ENCODE measurements at regions not wholly inside any gene's neighbourhood (a gene's known extent, or its start where the extent isn't known, plus 50 kb on each side); places are given as distances from the start of the nearest gene placed in this dataset.

DNA sequence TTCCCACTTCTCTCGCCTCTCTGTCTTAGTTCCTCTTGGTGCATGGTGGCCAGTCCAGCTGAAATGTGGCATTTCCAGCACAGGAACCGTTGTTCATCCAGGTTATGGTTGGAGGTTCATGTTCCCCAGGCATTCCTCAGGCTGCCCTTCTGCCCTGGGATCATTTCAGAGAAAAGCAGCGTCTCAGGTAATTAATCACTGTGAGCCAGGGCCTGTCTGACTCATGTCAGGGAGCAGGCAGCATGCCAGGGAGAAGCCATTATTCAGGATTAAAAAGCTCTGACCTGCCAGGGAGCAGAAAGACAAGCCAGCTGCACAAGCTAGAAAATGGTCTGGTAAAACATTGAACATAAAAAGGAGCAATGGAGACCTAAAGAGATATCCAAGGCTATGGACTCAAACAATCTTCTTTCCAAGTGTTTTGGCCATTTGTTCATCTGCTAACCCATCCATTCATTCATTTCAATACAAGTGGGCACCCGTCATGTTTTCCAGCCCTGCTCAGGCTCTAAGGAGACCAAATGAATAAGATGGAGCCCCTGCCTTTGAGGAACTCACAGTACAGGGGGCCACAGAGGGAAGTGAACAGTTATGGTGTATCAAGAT is 241.4 kb downstream of the DRD1 start:
- CTCF ChIA-PET, result interaction anchor here (0.5 kb wide), 1 partner anchor 292 kb away, joined by 3 read pairs; no protein-coding TSS in a partner anchor
- DNase-seq, result no peak
- no peak overlapping the region for H3K4me2 ChIP-seq

More for the DNA sequence above, 241.4 kb downstream of the DRD1 start:
- Histone ChIP-seq H3K9me3 (no peaks in the 10 kb centered on the region), H3K9me2 (no peaks in the 10 kb centered on the region), H3K4me3 (ENCODE audit: low read depth in 2 of 2, low read length in 1 of 2) (no peak overlapping the region), H3K4me1 (ENCODE audit: control insufficient read depth in 1 of 2, insufficient read depth in 2 of 2, low read depth in 1 of 2, low read length in 1 of 2) (no peaks in the 10 kb centered on the region), H3K27ac (ENCODE audit: low read depth in 2 of 2, low read length in 1 of 2) (no peak overlapping the region; a peak in 1 of 4 replicates), H3K79me2 (ENCODE audit: insufficient read depth) (no peaks in the 10 kb centered on the region), H4K20me1 (ENCODE audit: insufficient read depth) (no peaks in the 10 kb centered on the region), H3K27me3 (ENCODE audit: insufficient read depth) (no peaks in the 10 kb centered on the region; the same call in 1 of the 2 replicates), H3F3A (replicated peaks; ENCODE audit: insufficient read depth) (no peaks in the 10 kb centered on the region), H2AFZ (ENCODE audit: low read depth) (no peak overlapping the region), H3K36me3 (replicated peaks in 1 of 2; ENCODE audit: control insufficient read depth in 1 of 2, insufficient read depth in 2 of 2, low read length in 1 of 2) (no peaks in the 10 kb centered on the region), H3K9ac (no peak overlapping the region)
- WGBS (ENCODE audit: low lambda C conversion rate), result 24% methylated on average over 4 of the region's 4 CpGs
- POLR2A ChIA-PET, result no interaction called here
- TF ChIP-seq POLR2AphosphoS5 (IDR thresholded peaks at IDR 0.05; ENCODE audit: low read depth, low read length), result no peak
- TF ChIP-seq RAD21 (IDR thresholded peaks at IDR 0.05; ENCODE audit: low read length), result no peak
- TF ChIP-seq JUND (IDR thresholded peaks at IDR 0.05), result peak; percentile 71
- TF ChIP-seq FOXJ3 (CRISPR knock-in tag; IDR thresholded peaks at IDR 0.05), result no peak
- no peak for TF ChIP-seq ELF1 (IDR thresholded peaks at IDR 0.05)
- TF ChIP-seq, protein P1, sequence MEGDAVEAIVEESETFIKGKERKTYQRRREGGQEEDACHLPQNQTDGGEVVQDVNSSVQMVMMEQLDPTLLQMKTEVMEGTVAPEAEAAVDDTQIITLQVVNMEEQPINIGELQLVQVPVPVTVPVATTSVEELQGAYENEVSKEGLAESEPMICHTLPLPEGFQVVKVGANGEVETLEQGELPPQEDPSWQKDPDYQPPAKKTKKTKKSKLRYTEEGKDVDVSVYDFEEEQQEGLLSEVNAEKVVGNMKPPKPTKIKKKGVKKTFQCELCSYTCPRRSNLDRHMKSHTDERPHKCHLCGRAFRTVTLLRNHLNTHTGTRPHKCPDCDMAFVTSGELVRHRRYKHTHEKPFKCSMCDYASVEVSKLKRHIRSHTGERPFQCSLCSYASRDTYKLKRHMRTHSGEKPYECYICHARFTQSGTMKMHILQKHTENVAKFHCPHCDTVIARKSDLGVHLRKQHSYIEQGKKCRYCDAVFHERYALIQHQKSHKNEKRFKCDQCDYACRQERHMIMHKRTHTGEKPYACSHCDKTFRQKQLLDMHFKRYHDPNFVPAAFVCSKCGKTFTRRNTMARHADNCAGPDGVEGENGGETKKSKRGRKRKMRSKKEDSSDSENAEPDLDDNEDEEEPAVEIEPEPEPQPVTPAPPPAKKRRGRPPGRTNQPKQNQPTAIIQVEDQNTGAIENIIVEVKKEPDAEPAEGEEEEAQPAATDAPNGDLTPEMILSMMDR (IDR thresholded peaks at IDR 0.05), result no peak
- no peak for TF ChIP-seq FOXM1 (IDR thresholded peaks at IDR 0.05; ENCODE audit: low read depth)
- TF ChIP-seq GATA2 (CRISPR knock-in tag; IDR thresholded peaks at IDR 0.05), result no peak
- peak; percentile 73 for TF ChIP-seq TCF12 (IDR thresholded peaks at IDR 0.05)
- no peak for TF ChIP-seq GABPA (IDR thresholded peaks at IDR 0.05; ENCODE audit: low read depth)
- no peak for TF ChIP-seq RFX5 (IDR thresholded peaks at IDR 0.05; ENCODE audit: low read length)
- TF ChIP-seq SMC3 (IDR thresholded peaks at IDR 0.05; ENCODE audit: low read depth, low read length), result no peak
- 0 out of 2 replicates have a peak, but pooled peaks have one; percentile 47 for TF ChIP-seq TEAD4 (IDR thresholded peaks at IDR 0.05; ENCODE audit: borderline replicate concordance, insufficient read depth)
- TF ChIP-seq, protein P2, sequence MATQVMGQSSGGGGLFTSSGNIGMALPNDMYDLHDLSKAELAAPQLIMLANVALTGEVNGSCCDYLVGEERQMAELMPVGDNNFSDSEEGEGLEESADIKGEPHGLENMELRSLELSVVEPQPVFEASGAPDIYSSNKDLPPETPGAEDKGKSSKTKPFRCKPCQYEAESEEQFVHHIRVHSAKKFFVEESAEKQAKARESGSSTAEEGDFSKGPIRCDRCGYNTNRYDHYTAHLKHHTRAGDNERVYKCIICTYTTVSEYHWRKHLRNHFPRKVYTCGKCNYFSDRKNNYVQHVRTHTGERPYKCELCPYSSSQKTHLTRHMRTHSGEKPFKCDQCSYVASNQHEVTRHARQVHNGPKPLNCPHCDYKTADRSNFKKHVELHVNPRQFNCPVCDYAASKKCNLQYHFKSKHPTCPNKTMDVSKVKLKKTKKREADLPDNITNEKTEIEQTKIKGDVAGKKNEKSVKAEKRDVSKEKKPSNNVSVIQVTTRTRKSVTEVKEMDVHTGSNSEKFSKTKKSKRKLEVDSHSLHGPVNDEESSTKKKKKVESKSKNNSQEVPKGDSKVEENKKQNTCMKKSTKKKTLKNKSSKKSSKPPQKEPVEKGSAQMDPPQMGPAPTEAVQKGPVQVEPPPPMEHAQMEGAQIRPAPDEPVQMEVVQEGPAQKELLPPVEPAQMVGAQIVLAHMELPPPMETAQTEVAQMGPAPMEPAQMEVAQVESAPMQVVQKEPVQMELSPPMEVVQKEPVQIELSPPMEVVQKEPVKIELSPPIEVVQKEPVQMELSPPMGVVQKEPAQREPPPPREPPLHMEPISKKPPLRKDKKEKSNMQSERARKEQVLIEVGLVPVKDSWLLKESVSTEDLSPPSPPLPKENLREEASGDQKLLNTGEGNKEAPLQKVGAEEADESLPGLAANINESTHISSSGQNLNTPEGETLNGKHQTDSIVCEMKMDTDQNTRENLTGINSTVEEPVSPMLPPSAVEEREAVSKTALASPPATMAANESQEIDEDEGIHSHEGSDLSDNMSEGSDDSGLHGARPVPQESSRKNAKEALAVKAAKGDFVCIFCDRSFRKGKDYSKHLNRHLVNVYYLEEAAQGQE (IDR thresholded peaks at IDR 0.05; ENCODE audit: low read depth, low read length), result no peak
- TF ChIP-seq EP300 (IDR thresholded peaks at IDR 0.05; ENCODE audit: borderline replicate concordance in 1 of 2, low read depth in 1 of 2, low read length in 1 of 2), result peak in 1 of 2 experiments; percentile 61; a peak in 1 of 4 replicates
- peak; percentile 62; the same call in 1 of the 2 replicates for TF ChIP-seq FOSL2 (IDR thresholded peaks at IDR 0.05; ENCODE audit: borderline replicate concordance, low read depth)
- TF ChIP-seq YY1 (IDR thresholded peaks at IDR 0.05; ENCODE audit: low read depth), result peak; percentile 61; the same call in 1 of the 2 replicates
- TF ChIP-seq, protein P3, sequence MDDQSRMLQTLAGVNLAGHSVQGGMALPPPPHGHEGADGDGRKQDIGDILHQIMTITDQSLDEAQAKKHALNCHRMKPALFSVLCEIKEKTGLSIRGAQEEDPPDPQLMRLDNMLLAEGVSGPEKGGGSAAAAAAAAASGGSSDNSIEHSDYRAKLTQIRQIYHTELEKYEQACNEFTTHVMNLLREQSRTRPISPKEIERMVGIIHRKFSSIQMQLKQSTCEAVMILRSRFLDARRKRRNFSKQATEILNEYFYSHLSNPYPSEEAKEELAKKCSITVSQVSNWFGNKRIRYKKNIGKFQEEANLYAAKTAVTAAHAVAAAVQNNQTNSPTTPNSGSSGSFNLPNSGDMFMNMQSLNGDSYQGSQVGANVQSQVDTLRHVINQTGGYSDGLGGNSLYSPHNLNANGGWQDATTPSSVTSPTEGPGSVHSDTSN (IDR thresholded peaks at IDR 0.05), result peak; percentile 96
- peak; percentile 84 for TF ChIP-seq NFIC (IDR thresholded peaks at IDR 0.05; ENCODE audit: borderline replicate concordance)
- TF ChIP-seq SIN3A (IDR thresholded peaks at IDR 0.05; ENCODE audit: borderline replicate concordance, low read depth, low read length), result no peak
- TF ChIP-seq MEF2A (IDR thresholded peaks at IDR 0.05; ENCODE audit: borderline replicate concordance, low read depth), result no peak

Data from SK-N-SH (cell line).